Esophagus squamous epithelium (tissue), 4 donors: ENCODE measurements at regions not wholly inside any gene's neighbourhood (a gene's known extent, or its start where the extent isn't known, plus 50 kb on each side); places are given as distances from the start of the nearest gene placed in this dataset.

ENCODE experiments used
- POLR2A ChIP-seq, 4 donors: fragments of 450-650 bp; IDR thresholded peaks; one replicate each; pipeline ENCODE4 v1.6.1; 2017; ENCODE audit warnings: antibody characterized with exemption in 4 of 4, mild to moderate bottlenecking in 4 of 4, moderate library complexity in 3 of 4
- TF ChIP-seq, protein P1 (sequence below), 6 experiments: fragments of 450-650 bp in 4 of 6; fragments of 200-600 bp in 2 of 6; sonication (generic) in 2 of 6; IDR thresholded peaks; one replicate each; pipeline ENCODE4 v1.5.1; 2016 to 2019; ENCODE audit warnings: antibody characterized with exemption in 6 of 6, mild to moderate bottlenecking in 4 of 6, moderate library complexity in 4 of 6

DNA sequence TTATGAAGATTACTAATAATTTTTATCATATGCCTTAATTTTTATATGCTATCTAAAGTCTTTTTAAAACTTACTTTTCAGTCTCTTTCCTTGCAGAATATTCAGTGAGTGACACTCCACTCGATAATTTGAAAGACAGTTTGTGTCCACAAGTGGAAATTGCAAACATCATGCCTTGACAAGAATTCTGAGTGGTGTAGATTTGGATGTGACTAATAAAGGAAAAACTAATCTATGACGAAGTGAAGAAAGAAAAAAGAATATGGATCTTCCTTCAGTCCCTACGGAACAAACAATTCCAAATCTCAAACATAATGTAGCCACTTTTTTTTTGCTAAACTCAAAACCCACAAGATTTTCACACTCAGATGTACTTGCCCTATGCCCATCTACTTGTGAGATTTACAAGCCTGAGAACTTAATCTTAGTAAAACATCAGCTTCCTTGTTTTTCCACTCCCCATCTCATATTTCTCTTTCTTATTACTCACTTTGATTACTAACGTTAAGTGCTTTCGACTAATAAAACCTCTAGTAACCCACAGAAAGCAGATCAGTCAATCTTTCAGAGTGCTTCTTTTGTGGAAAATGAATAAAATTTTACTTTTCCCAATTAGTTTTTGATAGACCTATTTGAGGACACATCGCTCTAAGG lies 1155.8 kb downstream of the GRIK2 start:
- TF ChIP-seq POLR2A (IDR thresholded peaks at IDR 0.05), result no peak
- TF ChIP-seq, protein P1, sequence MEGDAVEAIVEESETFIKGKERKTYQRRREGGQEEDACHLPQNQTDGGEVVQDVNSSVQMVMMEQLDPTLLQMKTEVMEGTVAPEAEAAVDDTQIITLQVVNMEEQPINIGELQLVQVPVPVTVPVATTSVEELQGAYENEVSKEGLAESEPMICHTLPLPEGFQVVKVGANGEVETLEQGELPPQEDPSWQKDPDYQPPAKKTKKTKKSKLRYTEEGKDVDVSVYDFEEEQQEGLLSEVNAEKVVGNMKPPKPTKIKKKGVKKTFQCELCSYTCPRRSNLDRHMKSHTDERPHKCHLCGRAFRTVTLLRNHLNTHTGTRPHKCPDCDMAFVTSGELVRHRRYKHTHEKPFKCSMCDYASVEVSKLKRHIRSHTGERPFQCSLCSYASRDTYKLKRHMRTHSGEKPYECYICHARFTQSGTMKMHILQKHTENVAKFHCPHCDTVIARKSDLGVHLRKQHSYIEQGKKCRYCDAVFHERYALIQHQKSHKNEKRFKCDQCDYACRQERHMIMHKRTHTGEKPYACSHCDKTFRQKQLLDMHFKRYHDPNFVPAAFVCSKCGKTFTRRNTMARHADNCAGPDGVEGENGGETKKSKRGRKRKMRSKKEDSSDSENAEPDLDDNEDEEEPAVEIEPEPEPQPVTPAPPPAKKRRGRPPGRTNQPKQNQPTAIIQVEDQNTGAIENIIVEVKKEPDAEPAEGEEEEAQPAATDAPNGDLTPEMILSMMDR (IDR thresholded peaks at IDR 0.05), result no peak
